ENCODE measurements at regions not wholly inside any gene's neighbourhood (a gene's known extent, or its start where the extent isn't known, plus 50 kb on each side); places are given as distances from the start of the nearest gene placed in this dataset.

DNA sequence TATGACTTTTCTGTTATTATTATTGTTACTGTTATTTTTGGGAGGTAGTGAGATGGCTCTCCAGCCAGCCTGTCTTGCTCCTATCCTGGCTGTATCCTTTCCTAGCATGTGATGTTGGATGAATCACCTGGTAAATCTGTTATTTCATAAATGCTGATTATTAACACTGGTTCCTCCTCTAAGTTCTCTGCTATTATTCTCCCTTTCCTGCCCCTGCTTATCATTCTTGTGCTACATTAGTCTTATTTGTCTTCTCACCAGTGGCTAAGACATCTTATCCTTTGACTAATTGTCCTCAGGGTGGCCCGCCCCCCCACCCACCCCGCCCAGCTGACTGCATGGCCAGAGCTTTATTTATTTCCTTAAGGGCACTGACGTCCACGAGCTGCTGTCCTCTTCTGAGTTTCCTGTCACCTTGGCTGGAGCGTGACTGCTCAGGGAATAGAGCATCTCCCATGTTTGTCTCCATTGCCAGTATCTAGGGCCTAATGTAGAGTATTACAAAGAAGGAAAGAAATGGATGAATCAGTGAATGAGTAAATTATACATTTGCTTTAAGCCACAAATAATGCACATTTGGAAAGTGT is 110.1 kb upstream of the KLF6 start:
- Histone ChIP-seq H3K27ac (peak overlapping the region; percentile 56), H3K9me3 (no peaks in the 10 kb centered on the region), H3K27me3 (no peaks in the 10 kb centered on the region), H3K4me1 (ENCODE audit: control insufficient read depth in 1 of 2, insufficient read depth in 1 of 2, low read depth in 1 of 2, low read length in 1 of 2) (peaks cover 46 to 51% of the 10 kb centered on the region in 2 experiments), H3K36me3 (no peaks in the 10 kb centered on the region), H3K4me3 (ENCODE audit: low read depth in 1 of 2, low read length in 1 of 2) (no peak overlapping the region)
- TF ChIP-seq, protein P1, sequence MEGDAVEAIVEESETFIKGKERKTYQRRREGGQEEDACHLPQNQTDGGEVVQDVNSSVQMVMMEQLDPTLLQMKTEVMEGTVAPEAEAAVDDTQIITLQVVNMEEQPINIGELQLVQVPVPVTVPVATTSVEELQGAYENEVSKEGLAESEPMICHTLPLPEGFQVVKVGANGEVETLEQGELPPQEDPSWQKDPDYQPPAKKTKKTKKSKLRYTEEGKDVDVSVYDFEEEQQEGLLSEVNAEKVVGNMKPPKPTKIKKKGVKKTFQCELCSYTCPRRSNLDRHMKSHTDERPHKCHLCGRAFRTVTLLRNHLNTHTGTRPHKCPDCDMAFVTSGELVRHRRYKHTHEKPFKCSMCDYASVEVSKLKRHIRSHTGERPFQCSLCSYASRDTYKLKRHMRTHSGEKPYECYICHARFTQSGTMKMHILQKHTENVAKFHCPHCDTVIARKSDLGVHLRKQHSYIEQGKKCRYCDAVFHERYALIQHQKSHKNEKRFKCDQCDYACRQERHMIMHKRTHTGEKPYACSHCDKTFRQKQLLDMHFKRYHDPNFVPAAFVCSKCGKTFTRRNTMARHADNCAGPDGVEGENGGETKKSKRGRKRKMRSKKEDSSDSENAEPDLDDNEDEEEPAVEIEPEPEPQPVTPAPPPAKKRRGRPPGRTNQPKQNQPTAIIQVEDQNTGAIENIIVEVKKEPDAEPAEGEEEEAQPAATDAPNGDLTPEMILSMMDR (IDR thresholded peaks at IDR 0.05): no peak

DNA sequence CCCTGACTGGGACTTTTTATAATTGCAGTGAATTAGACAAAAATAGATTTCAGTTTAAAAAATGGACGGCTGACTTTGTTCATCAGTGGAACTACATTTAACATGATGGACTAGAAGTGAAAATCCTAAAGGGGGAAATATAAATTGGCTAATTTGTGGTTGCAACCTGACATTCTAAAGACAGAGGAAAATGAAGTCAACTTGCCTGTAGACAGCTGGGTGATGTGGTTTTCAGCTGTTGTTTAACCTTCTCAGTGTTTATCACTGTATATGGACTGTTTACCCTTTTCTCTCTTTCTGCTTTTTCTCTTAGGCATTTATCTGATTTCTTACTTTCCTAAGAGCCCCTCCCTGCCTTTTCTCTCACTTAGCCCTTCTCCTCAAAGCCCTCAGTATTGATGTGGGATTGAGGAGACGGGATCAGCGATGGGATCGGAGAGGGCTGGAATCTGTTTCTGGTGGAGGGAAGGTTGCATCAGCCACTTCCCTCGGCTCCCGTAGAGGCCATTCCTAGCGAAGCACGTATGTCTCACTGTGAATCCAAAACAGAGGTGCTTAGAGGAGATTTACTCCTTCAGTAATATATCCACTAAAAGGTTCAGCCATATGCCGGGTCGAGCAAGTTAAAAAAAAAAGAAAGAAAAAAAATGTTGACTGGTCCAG is 109.0 kb upstream of the KLF6 start:
- Histone ChIP-seq H3K9me3 (no peaks in the 10 kb centered on the region), H3K36me3 (no peaks in the 10 kb centered on the region), H3K4me3 (ENCODE audit: low read depth in 1 of 2, low read length in 1 of 2) (no peak overlapping the region), H3K4me1 (ENCODE audit: control insufficient read depth in 1 of 2, insufficient read depth in 1 of 2, low read depth in 1 of 2, low read length in 1 of 2) (peaks cover 47 to 51% of the 10 kb centered on the region in 2 experiments), H3K27me3 (no peaks in the 10 kb centered on the region), H3K27ac (peak overlapping the region; percentile 56)
- TF ChIP-seq, protein P1 (IDR thresholded peaks at IDR 0.05): no peak

DNA sequence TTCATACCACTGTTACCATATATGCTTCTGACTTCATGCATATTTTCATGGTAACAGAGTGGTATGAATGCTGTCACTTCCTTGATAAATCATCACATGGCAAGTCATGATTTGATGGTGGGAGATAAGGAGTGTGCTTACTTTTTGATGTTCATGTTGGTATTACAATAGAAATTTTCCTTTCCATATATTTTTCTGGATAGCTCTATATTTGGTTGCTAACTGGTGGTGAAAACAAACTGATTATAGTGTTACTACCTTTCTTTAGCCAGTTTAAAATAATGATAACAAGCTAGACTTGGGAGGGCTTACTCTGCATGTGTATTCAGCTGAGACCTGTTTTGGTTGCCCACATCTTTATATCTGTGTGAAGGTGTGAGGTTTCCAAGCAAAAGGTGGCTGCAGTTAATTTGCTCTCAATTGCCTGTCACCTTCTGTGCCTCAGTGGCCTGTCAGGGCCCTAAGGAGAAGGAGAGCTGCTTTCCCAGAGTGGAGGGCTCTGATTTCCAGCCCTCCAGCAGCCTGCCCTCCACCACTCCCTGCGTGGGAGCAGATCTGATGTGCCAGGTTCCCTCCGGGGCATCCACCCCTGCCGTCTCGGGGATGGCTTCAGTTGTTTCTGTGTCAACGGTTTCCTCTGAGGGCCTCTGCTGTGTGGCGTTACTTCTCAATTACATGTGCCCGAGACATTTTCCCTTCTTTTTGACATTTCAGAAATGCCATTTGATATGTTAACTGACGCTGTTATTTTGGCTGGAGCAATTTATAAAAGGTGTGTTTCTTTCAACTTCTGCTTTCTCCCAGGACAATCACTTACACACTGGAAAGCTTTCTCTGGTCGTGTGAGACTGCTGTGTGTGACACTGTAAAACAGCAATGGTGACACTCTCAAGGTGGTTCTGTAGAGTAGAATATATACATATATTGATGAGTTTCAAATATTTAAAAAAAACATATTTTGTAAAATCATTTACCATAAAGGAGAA is 107.7 kb upstream of the KLF6 start:
- Histone ChIP-seq H3K27ac (peak overlapping the region; percentile 17), H3K4me1 (ENCODE audit: control insufficient read depth in 1 of 2, insufficient read depth in 1 of 2, low read depth in 1 of 2, low read length in 1 of 2) (peaks cover 47 to 50% of the 10 kb centered on the region in 2 experiments)

DNA sequence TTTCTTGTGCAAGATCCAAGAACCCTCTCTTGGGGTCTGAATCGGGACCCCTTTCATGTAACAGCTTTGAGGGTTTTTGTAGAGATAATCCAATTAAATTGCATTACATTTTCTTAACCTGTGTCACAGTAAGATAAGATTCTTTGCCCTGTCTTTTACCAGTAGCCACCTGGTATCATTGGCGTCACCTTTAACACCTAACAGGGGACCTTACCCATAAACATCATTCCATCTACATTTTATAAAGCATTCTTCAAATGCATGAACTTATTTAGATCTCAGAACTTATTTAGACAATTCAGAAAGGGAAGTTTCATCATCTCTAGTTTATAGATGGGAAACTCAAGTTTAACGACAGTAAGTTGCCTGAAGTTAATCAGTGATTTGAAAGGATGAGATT is 106.4 kb upstream of the KLF6 start:
- H3K9me3 ChIP-seq: no peaks in the 10 kb centered on the region
- TF ChIP-seq, protein P1 (IDR thresholded peaks at IDR 0.05): no peak
- H3K36me3 ChIP-seq: no peaks in the 10 kb centered on the region
- H3K4me3 ChIP-seq (ENCODE audit: low read depth in 1 of 2, low read length in 1 of 2): no peak overlapping the region
- peaks cover 37 to 38% of the 10 kb centered on the region in 2 experiments for H3K4me1 ChIP-seq (ENCODE audit: control insufficient read depth in 1 of 2, insufficient read depth in 1 of 2, low read depth in 1 of 2, low read length in 1 of 2)
- H3K27ac ChIP-seq: no peak overlapping the region
- no peaks in the 10 kb centered on the region for H3K27me3 ChIP-seq

More for the DNA sequence above, 107.7 kb upstream of the KLF6 start:
- no peaks in the 10 kb centered on the region for H3K9me3 ChIP-seq
- no peak overlapping the region for H3K4me3 ChIP-seq (ENCODE audit: low read depth in 1 of 2, low read length in 1 of 2)
- H3K36me3 ChIP-seq: no peaks in the 10 kb centered on the region
- no peaks in the 10 kb centered on the region for H3K27me3 ChIP-seq
- TF ChIP-seq, protein P1 (IDR thresholded peaks at IDR 0.05): no peak

DNA sequence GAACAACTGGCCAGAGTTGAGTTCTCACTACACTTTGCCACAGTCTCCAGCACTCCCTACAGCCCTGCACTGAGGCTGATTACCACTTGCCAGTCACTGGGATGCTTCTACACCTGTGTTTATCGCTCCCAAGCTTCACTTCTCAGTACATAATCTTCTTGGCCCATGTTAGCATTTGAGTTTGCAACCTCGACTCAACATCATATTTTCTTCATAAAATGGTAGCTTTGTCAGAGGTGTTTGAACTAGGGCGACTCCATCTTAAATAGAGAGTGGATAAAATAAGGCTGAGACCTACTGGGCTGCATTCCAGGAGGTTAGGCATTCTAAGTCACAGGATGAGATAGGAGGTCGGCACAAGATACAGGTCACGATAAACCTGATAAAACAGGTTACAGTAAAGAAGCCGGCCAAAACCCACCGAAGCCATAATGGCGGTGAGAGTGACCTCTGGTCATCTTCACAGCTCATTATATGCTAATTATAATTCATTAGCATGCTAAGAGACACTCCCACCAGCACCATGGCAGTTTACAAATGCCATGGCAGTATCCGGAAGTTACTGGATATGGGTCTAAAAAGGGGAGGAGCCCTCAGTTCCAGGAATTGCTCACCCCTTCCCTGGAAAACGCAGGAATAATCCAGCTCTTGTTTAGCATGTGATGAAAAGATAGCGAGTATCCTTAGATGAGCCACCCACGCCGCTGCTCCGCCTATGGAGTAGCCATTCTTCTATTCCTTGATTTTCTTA is 105.8 kb upstream of the KLF6 start:
- Histone ChIP-seq H3K9me3 (no peaks in the 10 kb centered on the region), H3K4me1 (ENCODE audit: control insufficient read depth in 1 of 2, insufficient read depth in 1 of 2, low read depth in 1 of 2, low read length in 1 of 2) (peaks cover 31% of the 10 kb centered on the region in 2 experiments), H3K4me3 (ENCODE audit: low read depth in 1 of 2, low read length in 1 of 2) (no peak overlapping the region), H3K36me3 (no peaks in the 10 kb centered on the region), H3K27ac (no peak overlapping the region), H3K27me3 (no peaks in the 10 kb centered on the region)
- TF ChIP-seq, protein P1 (IDR thresholded peaks at IDR 0.05): no peak

All from neutrophil (primary cell).